ENCODE measurements at regions not wholly inside any gene's neighbourhood (a gene's known extent, or its start where the extent isn't known, plus 50 kb on each side); places are given as distances from the start of the nearest gene placed in this dataset.

- no peak for DNase-seq
Observed at GRCh38 chr3:99286266-99286845, 352.0 kb upstream of the COL8A1 start.

- DNase-seq: no peak
Observed at GRCh38 chr3:99269606-99270351, 368.3 kb upstream of the DCBLD2 start.

DNA sequence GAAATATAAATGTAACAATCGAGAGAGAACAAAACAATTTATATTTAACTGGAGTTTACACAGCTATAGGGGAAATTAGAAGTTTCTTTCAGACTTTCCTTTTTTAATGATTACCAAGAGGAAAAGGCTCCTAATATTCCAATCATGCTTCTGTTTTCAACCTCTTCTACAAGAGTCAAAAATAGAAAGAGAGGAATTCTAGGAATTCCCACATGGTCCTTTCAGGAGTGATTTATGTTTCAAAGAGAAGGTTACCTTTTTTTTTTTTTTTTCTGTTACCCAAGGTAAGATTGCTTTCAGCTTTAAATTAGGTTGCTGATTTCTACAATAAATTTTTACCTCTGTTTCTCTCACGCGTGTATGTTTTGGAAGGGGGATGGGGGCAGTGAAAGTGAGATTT is 355.3 kb upstream of the DCBLD2 start:
- no peak for DNase-seq

DNA sequence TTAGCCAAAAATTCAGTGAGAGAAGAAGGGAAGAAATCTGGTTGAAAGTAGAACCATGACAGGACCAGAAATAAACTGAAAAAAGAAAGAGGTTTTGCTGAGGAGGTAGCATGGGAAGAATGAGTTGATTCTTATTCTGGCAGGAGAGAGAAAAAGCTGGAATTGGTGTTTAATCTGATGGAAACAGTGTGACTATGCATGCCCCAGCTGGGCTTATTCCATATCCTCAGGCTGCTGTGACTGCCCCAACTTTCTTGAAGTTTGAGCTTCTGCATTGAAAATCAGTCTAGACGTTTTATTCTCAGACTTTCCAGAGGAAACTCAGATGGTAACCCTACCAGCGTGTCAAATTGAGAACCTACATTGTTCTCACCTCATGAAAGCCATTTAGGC is 352.5 kb upstream of the DCBLD2 start:
- no peak for DNase-seq

GRCh38 chr3:99250821-99251355 is 349.4 kb upstream of the DCBLD2 start:
- DNase-seq: no peak

GRCh38 chr3:99250272-99250671 is 348.8 kb upstream of the DCBLD2 start:
- DNase-seq: peak; percentile 38

DNA sequence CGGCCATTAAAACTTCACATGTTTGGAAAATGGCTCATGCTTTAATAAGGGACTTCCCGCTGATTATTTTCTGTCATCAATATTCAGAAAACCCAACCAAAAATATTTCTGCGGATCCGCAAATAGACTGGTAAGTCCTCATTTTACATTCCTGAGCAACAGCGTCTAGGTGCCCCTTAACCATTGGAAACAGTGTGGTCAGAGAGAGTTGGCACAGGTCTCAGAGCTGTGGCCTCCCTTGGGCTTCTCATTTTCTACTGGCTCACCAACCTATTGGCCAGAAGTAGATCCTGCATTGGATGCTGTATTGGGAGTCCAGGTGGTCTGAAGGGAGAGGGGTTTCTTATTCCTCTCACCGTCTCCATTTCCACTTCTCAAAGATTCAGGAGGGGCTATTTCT is 348.1 kb upstream of the DCBLD2 start:
- DNase-seq: no peak

GRCh38 chr3:99248913-99249312 is 347.4 kb upstream of the DCBLD2 start:
- DNase-seq: no peak

GRCh38 chr3:99248130-99248529 is 346.6 kb upstream of the DCBLD2 start:
- no peak for DNase-seq

DNA sequence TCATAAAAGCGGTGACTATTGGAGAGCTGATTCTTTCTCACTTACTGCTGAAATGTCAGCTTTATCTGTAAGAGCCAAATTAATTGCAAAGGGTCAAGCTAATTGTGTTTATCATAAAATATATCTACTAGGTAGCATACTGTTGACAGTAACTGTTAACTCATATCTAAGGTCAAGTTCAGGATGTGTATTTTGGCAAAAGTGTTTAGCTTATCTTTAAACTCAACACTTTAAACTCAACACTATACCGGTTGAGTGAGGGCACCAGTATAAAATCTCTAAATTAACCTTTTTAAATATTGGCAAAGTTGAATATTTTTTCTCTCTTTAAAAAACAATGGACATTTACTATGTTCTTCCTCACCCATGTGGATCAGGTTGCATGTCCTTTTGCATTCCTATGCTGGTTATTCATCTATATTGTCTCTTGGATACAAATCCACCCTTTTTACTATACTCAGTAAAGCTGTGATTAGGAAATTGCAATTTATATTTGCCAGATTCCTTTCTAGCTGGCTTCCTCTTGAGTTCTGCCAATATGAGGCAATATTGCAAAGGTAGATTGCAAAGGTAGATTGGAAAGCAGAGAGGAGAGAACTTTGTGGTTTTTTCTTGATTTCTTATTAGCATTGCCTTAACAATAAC is 344.6 kb upstream of the DCBLD2 start:
- no peak for DNase-seq

DNA sequence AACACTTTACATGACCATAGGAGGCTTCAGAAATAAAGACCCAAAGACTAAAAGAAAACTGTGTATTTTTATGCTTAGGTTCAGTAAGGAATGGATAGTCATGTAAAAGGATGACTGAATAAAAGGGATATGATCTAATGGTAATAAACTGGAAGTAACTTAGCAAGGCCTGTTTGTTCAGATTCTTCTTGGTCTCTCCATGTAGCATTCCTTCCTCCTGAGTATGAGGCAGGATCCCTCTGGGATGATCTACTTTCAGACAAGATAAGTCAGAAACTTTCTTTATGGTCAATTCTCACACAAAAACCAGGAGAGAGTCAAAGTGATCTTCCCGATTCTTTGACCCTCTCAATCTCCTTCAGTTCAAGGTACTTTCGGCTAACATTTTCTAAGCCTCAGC is 340.8 kb upstream of the DCBLD2 start:
- no peak for DNase-seq

DNA sequence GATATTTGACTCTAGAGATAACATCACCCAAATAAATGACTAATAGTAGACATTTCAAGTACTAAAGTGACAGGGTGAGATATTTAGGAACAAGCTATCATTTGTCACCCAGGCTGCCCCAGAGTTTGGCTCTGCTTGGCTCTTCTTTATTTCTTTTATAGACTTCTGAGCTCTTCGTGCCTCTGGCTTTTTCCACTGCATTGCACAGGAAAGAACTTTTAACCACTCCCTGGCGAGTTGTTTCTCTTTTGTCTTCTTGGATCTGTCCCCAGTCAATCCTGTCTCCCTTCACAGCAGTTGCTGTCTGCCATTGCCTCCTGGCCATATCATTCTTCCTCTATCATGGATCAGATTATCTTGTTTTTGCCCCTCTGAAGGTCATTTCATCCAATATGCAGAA is 339.2 kb upstream of the DCBLD2 start:
- DNase-seq: no peak

DNA sequence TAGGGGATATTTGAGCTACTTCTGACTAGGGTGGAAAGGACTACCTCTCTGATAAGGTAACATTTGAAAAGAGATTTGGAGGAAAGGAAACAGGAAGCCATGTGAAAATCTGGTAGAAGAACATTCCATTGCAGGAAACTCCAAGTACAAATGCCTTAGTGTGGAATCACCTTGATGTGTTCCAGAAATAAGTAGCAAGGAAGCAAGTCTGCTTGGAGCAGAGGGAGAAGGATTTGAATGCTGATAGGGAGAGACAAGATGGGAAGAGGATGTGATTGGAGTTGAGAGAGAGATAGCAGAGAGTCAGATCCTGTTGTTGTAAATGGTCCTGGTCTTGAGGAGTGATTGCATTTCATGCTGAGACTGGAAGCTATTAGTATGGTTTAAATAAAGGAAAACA is 335.1 kb upstream of the DCBLD2 start:
- no peak for DNase-seq

DNA sequence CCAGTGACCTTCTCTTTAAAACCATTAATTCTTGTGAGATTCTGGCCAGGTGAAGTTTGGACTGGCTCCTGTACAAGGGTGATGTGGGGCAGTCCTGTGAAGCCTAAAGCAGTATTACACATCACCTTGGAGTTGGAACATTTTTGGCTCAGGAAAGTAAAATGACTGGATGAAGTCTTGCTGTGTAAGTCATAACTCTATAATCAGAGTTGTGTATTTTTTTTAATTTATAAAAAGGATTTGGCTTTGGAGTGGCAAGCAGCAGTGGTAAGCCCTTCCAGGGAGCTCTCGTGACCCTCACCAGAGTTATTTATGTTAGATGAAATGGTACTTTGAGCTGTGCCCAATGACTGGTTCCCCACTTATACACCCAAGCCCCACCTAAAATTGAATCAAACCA is 331.2 kb upstream of the DCBLD2 start:
- no peak for DNase-seq

- DNase-seq: no peak
Observed at GRCh38 chr3:99218468-99218867, 317.0 kb upstream of the DCBLD2 start.

DNA sequence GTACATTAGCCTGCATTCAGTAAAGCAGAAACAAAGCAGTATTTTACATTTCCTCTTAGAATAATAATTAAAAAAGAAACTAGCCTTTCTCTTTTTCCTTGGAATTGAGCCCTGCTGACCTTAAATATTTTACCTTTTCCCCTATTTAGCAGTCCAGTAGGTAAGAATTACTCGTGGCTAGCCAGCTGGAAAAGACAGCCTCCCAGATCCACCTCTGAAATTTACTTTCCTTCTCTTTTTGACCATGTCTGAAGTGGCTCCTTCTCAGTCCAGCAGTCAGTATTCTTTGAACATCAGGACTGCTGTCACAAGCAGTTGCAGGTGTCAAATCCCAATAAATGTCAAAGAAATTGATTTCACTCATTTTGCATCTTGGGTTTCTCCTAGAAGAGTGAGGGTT is 311.5 kb upstream of the DCBLD2 start:
- DNase-seq: no peak

DNA sequence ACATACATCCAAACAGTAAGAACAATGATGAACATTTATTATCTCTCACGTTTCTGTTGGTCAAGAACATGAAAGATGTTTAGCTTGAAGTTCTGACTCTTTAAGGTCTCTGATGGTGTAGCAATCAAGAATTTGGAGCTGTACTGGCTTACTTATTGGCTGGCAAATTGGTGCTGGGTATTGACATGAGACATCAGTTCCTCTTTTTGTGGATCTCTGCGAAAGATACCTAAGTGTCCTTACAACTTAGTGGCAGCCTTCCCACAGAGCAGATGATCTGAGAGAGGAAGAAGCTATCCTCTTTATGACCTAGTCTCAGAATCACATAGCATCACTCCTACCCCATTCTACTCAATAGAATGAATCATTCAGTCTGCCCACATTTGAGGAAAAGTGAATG is 309.8 kb upstream of the DCBLD2 start:
- no peak for DNase-seq

- DNase-seq: no peak
Observed at GRCh38 chr3:99199021-99199420, 297.5 kb upstream of the DCBLD2 start.

- DNase-seq: no peak
Observed at GRCh38 chr3:99191186-99191585, 289.7 kb upstream of the DCBLD2 start.

DNA sequence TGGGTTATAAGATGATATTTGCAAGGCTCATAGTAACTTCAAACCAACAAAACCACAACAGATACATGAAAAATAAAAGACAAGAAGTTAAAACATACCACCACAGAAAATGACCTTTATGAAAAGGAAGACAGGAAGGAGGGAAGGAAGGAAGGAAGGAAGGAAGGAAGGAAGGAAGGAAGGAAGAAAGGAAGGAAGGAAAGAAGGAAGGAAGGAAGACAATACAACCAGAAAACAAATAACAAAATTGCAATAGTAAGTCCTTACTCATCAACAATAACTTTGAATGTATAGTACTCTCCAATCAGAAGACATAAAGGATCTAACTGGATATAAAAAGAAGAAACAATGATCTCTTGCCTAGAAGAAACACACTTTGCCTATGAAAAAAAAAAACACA is 287.4 kb upstream of the DCBLD2 start:
- DNase-seq: no peak

DNA sequence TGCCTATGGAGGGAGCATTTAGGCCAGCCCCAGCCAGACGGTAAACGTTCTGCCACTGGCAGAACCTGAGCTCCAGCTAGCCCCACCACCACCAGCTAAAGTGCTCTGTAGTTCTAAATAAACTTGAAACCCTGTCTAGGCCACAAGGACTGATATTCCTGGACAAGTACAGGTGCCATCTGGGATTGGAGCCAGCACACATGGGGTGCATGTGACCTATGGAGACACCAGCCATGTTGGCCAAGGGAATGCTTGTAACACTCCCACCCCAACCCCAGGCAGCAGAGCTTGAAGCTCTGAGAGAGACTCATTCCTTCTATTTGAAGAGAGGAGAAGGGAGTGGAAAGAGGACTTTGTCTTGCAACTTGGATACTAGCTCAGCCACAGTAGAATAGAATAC is 284.5 kb upstream of the DCBLD2 start:
- no peak for DNase-seq

- DNase-seq: no peak
Observed at GRCh38 chr3:99176169-99176964, 274.9 kb upstream of the DCBLD2 start.

DNA sequence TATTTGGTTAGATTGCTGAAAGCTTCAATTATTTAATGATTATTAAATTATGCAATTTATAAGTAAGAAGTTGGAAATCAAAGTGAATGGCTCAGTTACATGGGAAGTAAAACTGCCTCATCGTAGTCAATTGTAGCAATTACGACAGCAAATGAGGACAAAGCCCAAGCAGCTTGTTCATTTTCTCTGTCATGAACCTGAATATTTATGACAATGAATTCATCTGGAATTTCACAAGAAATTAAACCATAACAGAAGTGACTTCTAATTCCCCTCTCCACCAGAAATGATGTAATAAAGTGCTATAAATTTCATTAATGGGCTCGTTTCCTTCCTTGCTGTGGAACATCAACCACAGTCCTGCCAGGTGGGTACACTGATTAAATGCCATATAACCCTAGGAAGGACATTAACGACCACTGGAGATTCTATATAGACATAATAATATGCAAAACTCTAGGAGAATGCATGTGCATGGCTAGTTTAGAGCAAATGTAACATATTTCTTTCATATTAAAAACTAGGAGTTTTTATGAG is 273.8 kb upstream of the DCBLD2 start:
- no peak for DNase-seq
